ENCODE measurements at regions not wholly inside any gene's neighbourhood (a gene's known extent, or its start where the extent isn't known, plus 50 kb on each side); places are given as distances from the start of the nearest gene placed in this dataset.

DNA sequence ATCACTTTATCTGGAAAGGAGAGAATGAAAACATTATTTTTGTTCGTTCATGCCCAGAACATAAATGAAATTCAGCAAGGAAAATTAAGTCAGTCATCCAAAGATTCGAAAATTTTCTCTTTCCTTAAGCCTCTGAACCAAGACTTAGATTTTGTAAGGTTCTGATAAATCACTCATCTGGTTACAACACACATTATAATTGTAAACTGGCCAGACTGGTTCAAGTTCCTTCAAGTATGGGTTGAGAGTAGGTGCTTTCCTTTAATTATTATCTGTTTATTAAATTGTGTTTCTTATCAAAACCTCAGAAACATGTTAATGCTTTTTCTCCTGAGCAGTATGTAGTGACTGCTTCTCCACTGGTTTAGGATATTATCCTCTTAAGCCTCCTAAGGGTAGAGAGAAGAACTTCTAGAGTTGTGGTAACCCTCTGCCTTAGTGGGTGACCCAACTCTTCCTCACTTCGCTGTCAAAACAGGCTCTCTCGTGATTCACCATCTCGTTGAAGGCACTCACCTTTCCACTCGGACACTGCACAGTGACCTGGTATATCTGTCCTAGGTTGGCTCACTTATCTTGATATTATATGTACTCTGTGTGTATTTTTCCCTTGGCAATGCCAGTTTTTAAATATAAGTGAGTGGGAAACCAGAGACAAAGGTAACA is 325.9 kb downstream of the PAX3 start:
- no peaks in the 10 kb centered on the region for H3K9me3 ChIP-seq (ENCODE audit: control insufficient read depth in 1 of 2, insufficient read depth in 1 of 2, low read depth in 1 of 2, low read length in 2 of 2)
- ChIA-PET POLR2A (no interaction called here), CTCF (no interaction called here), RAD21 (ENCODE audit: low non-redundant PET in 1 of 2, low total read pairs in 2 of 2, uncharacterized antibody in 2 of 2, unreplicated experiment in 2 of 2) (no interaction called here)
- H3K9me2 ChIP-seq (ENCODE audit: insufficient read depth) = no peaks in the 10 kb centered on the region
- H3K27ac ChIP-seq (ENCODE audit: low read depth, low read length) = no peak overlapping the region
- TF ChIP-seq POLR2AphosphoS5 (IDR thresholded peaks at IDR 0.05; ENCODE audit: low read depth, low read length) (no peak), RAD21 (IDR thresholded peaks at IDR 0.05; ENCODE audit: low read depth) (no peak), ZFX (IDR thresholded peaks at IDR 0.05) (no peak), CBX3 (IDR thresholded peaks at IDR 0.05; ENCODE audit: low read depth) (no peak), CEBPB (IDR thresholded peaks at IDR 0.05; ENCODE audit: low read depth) (no peak), EZH2phosphoT487 (IDR thresholded peaks at IDR 0.05; ENCODE audit: borderline replicate concordance) (no peak), TCF7L2 (IDR thresholded peaks at IDR 0.05; ENCODE audit: borderline replicate concordance, extremely low read depth, insufficient read depth, insufficient read length) (no peak), FOSL1 (IDR thresholded peaks at IDR 0.05; ENCODE audit: low read depth) (no peak), SIN3A (IDR thresholded peaks at IDR 0.05; ENCODE audit: low read depth) (no peak), JUND (IDR thresholded peaks at IDR 0.05) (no peak), SRF (IDR thresholded peaks at IDR 0.05; ENCODE audit: low read depth) (no peak), ELF1 (IDR thresholded peaks at IDR 0.05; ENCODE audit: borderline replicate concordance, low read depth) (no peak), ZNF274 (IDR thresholded peaks at IDR 0.05; ENCODE audit: low read depth, low read length) (no peak)
- TF ChIP-seq, protein P1, sequence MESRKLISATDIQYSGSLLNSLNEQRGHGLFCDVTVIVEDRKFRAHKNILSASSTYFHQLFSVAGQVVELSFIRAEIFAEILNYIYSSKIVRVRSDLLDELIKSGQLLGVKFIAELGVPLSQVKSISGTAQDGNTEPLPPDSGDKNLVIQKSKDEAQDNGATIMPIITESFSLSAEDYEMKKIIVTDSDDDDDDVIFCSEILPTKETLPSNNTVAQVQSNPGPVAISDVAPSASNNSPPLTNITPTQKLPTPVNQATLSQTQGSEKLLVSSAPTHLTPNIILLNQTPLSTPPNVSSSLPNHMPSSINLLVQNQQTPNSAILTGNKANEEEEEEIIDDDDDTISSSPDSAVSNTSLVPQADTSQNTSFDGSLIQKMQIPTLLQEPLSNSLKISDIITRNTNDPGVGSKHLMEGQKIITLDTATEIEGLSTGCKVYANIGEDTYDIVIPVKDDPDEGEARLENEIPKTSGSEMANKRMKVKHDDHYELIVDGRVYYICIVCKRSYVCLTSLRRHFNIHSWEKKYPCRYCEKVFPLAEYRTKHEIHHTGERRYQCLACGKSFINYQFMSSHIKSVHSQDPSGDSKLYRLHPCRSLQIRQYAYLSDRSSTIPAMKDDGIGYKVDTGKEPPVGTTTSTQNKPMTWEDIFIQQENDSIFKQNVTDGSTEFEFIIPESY (IDR thresholded peaks at IDR 0.05; ENCODE audit: extremely low read depth, insufficient replicate concordance, low read length) = no peak
- TF ChIP-seq, protein P2, sequence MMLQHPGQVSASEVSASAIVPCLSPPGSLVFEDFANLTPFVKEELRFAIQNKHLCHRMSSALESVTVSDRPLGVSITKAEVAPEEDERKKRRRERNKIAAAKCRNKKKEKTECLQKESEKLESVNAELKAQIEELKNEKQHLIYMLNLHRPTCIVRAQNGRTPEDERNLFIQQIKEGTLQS (IDR thresholded peaks at IDR 0.05) = no peak
- TF ChIP-seq, protein P3, sequence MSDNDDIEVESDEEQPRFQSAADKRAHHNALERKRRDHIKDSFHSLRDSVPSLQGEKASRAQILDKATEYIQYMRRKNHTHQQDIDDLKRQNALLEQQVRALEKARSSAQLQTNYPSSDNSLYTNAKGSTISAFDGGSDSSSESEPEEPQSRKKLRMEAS (IDR thresholded peaks at IDR 0.05) = no peak
- TF ChIP-seq, protein P4, sequence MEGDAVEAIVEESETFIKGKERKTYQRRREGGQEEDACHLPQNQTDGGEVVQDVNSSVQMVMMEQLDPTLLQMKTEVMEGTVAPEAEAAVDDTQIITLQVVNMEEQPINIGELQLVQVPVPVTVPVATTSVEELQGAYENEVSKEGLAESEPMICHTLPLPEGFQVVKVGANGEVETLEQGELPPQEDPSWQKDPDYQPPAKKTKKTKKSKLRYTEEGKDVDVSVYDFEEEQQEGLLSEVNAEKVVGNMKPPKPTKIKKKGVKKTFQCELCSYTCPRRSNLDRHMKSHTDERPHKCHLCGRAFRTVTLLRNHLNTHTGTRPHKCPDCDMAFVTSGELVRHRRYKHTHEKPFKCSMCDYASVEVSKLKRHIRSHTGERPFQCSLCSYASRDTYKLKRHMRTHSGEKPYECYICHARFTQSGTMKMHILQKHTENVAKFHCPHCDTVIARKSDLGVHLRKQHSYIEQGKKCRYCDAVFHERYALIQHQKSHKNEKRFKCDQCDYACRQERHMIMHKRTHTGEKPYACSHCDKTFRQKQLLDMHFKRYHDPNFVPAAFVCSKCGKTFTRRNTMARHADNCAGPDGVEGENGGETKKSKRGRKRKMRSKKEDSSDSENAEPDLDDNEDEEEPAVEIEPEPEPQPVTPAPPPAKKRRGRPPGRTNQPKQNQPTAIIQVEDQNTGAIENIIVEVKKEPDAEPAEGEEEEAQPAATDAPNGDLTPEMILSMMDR (IDR thresholded peaks at IDR 0.05 in 2 of 3, conservative IDR thresholded peaks at IDR 0.05 in 1 of 3; ENCODE audit: borderline replicate concordance in 1 of 3, insufficient read depth in 1 of 3, low read depth in 2 of 3, low read length in 2 of 3) = no peak
- TF ChIP-seq, protein P5, sequence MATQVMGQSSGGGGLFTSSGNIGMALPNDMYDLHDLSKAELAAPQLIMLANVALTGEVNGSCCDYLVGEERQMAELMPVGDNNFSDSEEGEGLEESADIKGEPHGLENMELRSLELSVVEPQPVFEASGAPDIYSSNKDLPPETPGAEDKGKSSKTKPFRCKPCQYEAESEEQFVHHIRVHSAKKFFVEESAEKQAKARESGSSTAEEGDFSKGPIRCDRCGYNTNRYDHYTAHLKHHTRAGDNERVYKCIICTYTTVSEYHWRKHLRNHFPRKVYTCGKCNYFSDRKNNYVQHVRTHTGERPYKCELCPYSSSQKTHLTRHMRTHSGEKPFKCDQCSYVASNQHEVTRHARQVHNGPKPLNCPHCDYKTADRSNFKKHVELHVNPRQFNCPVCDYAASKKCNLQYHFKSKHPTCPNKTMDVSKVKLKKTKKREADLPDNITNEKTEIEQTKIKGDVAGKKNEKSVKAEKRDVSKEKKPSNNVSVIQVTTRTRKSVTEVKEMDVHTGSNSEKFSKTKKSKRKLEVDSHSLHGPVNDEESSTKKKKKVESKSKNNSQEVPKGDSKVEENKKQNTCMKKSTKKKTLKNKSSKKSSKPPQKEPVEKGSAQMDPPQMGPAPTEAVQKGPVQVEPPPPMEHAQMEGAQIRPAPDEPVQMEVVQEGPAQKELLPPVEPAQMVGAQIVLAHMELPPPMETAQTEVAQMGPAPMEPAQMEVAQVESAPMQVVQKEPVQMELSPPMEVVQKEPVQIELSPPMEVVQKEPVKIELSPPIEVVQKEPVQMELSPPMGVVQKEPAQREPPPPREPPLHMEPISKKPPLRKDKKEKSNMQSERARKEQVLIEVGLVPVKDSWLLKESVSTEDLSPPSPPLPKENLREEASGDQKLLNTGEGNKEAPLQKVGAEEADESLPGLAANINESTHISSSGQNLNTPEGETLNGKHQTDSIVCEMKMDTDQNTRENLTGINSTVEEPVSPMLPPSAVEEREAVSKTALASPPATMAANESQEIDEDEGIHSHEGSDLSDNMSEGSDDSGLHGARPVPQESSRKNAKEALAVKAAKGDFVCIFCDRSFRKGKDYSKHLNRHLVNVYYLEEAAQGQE (IDR thresholded peaks at IDR 0.05; ENCODE audit: low read depth) = no peak
- no peaks in the 10 kb centered on the region for H3K4me1 ChIP-seq (ENCODE audit: control insufficient read depth in 1 of 2, insufficient read depth in 2 of 2, low read length in 2 of 2)
- H3K27me3 ChIP-seq (ENCODE audit: insufficient read depth, low read length) = peaks cover 23% of the 10 kb centered on the region; the same call in 1 of the 2 replicates
- no peak overlapping the region for H3K4me3 ChIP-seq (replicated peaks in 1 of 2; ENCODE audit: low read depth in 1 of 2, low read length in 2 of 2)
- no peaks in the 10 kb centered on the region for H3K36me3 ChIP-seq (ENCODE audit: control insufficient read depth in 1 of 2, insufficient read depth in 2 of 2, low read length in 2 of 2)
- H3K9ac ChIP-seq (ENCODE audit: low read length) = no peak overlapping the region
- no peaks in the 10 kb centered on the region for H4K20me1 ChIP-seq (ENCODE audit: insufficient read depth)
- ATAC-seq (no peak), DNase-seq (ENCODE audit: low read depth, low spot score) (no peak)
- intact Hi-C loops (cut with micrococcal nuclease) = no loop called here
- no peak overlapping the region for H2AFZ ChIP-seq (ENCODE audit: low read depth, low read length, poor library complexity, severe bottlenecking)
- no peak overlapping the region for H3K4me2 ChIP-seq (ENCODE audit: low read length)
- BruUV-seq (replicated peaks) = no TSS peak
- H3K79me2 ChIP-seq (ENCODE audit: insufficient read depth, low read length) = no peaks in the 10 kb centered on the region

Data from HCT116 (cell line).